ENCODE measurements at regions not wholly inside any gene's neighbourhood (a gene's known extent, or its start where the extent isn't known, plus 50 kb on each side); places are given as distances from the start of the nearest gene placed in this dataset.
A peak's percentile ranks its signal among the peaks of the same experiment; 100 is the strongest.

DNA sequence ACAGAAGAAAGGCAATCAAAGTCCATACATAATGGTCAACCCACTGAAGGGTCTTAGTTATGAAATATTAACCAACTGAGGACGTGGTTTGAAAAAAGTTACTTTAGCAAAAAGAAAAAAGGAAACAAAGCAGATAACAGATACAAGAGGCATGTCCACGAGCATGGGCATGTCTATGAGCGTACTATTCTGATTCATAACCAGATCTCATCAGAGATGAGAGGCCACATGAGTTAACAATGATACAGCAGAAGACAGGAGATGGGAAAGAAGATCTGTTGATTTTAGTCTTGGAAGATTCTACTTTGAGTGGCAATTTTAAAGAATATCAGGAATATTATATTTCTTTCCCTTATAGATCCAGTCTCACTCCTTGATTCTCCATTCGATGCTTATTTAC, 262.9 kb upstream of the SLITRK3 start:
- no peaks in the 10 kb centered on the region for H3K36me3 ChIP-seq (ENCODE audit: control insufficient read depth, insufficient read depth, low read length)
- no peaks in the 10 kb centered on the region for H3K27me3 ChIP-seq (ENCODE audit: control insufficient read depth, insufficient read depth, low read length)
- TF ChIP-seq, protein P1, sequence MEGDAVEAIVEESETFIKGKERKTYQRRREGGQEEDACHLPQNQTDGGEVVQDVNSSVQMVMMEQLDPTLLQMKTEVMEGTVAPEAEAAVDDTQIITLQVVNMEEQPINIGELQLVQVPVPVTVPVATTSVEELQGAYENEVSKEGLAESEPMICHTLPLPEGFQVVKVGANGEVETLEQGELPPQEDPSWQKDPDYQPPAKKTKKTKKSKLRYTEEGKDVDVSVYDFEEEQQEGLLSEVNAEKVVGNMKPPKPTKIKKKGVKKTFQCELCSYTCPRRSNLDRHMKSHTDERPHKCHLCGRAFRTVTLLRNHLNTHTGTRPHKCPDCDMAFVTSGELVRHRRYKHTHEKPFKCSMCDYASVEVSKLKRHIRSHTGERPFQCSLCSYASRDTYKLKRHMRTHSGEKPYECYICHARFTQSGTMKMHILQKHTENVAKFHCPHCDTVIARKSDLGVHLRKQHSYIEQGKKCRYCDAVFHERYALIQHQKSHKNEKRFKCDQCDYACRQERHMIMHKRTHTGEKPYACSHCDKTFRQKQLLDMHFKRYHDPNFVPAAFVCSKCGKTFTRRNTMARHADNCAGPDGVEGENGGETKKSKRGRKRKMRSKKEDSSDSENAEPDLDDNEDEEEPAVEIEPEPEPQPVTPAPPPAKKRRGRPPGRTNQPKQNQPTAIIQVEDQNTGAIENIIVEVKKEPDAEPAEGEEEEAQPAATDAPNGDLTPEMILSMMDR (IDR thresholded peaks at IDR 0.05; ENCODE audit: insufficient read depth, low read length, severe bottlenecking) = no peak
- DNase-seq (ENCODE audit: low read depth) (peak; percentile 76), FAIRE-seq (no peak)
- no peak overlapping the region for H3K4me3 ChIP-seq (ENCODE audit: low read depth, low read length)

- Histone ChIP-seq H3K36me3 (ENCODE audit: control insufficient read depth, insufficient read depth, low read length) (no peaks in the 10 kb centered on the region), H3K4me3 (ENCODE audit: low read depth, low read length) (no peak overlapping the region), H3K27me3 (ENCODE audit: control insufficient read depth, insufficient read depth, low read length) (no peaks in the 10 kb centered on the region)
- FAIRE-seq (no peak), DNase-seq (ENCODE audit: low read depth) (no peak)
- TF ChIP-seq, protein P1 (IDR thresholded peaks at IDR 0.05; ENCODE audit: insufficient read depth, low read length, severe bottlenecking) = no peak
Observed at GRCh38 chr3:165457096-165457495, 260.9 kb upstream of the SLITRK3 start.

DNA sequence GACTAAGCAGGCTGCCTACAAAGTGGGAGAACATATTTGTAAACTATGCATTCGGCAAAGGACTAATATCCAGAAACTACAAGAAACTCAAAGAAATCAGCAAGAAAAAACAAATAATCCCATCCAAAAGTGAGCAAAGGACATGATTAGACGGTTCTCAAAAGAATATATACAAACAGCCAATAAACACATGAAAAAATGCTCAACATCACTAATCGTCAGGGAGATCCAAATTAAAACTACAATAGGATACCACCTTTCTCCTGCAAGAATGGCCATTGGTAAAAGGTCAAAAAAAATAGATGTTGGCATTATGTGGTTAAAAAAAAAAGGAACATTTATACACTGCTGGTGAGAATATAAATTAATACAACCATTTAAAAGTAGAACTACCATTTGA, 259.6 kb upstream of the SLITRK3 start:
- Histone ChIP-seq H3K27me3 (ENCODE audit: control insufficient read depth, insufficient read depth, low read length) (no peaks in the 10 kb centered on the region), H3K4me3 (ENCODE audit: low read depth, low read length) (no peak overlapping the region), H3K36me3 (ENCODE audit: control insufficient read depth, insufficient read depth, low read length) (no peaks in the 10 kb centered on the region)
- TF ChIP-seq, protein P1 (IDR thresholded peaks at IDR 0.05; ENCODE audit: insufficient read depth, low read length, severe bottlenecking) = no peak
- no peak for FAIRE-seq
- no peak for DNase-seq (ENCODE audit: low read depth)

DNA sequence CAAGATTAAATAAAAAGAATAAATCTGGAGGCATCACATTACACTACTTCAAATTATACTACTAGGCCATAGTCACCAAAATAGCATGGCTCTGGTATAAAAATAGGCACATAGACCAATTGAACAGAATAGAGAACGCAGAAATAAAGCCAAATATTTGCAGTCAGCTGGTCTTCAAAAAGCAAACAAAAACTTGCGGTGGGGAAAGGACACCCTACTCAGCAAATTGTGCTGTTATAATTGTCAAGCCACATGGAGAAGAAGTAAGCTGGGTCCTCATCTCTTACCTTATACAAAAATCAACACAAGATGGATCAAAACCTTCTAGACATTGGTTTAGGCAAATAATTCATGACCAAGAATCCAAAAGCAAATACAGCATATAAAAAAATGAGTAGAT, 259.2 kb upstream of the SLITRK3 start:
- DNase-seq (ENCODE audit: low read depth) = no peak
- TF ChIP-seq, protein P1 (IDR thresholded peaks at IDR 0.05; ENCODE audit: insufficient read depth, low read length, severe bottlenecking) = no peak
- FAIRE-seq = no peak
- Histone ChIP-seq H3K36me3 (ENCODE audit: control insufficient read depth, insufficient read depth, low read length) (no peaks in the 10 kb centered on the region), H3K4me3 (ENCODE audit: low read depth, low read length) (no peak overlapping the region), H3K27me3 (ENCODE audit: control insufficient read depth, insufficient read depth, low read length) (no peaks in the 10 kb centered on the region)

GRCh38 chr3:165451371-165452070, 255.3 kb upstream of the SLITRK3 start:
- H3K4me3 ChIP-seq (ENCODE audit: low read depth, low read length) = no peak overlapping the region
- no peaks in the 10 kb centered on the region for H3K36me3 ChIP-seq (ENCODE audit: control insufficient read depth, insufficient read depth, low read length)
- DNase-seq (ENCODE audit: low read depth) (no peak), FAIRE-seq (no peak)
- H3K27me3 ChIP-seq (ENCODE audit: control insufficient read depth, insufficient read depth, low read length) = no peaks in the 10 kb centered on the region
- TF ChIP-seq, protein P1 (IDR thresholded peaks at IDR 0.05; ENCODE audit: insufficient read depth, low read length, severe bottlenecking) = no peak

- Histone ChIP-seq H3K4me3 (ENCODE audit: low read depth, low read length) (no peak overlapping the region), H3K27me3 (ENCODE audit: control insufficient read depth, insufficient read depth, low read length) (no peaks in the 10 kb centered on the region), H3K36me3 (ENCODE audit: control insufficient read depth, insufficient read depth, low read length) (no peaks in the 10 kb centered on the region)
- TF ChIP-seq, protein P1 (IDR thresholded peaks at IDR 0.05; ENCODE audit: insufficient read depth, low read length, severe bottlenecking) = no peak
- DNase-seq (ENCODE audit: low read depth) = no peak
- no peak for FAIRE-seq
Observed at GRCh38 chr3:165446555-165446954, 250.4 kb upstream of the SLITRK3 start.
